HG02943 (cell line): ENCODE measurements at regions not wholly inside any gene's neighbourhood (a gene's known extent, or its start where the extent isn't known, plus 50 kb on each side); places are given as distances from the start of the nearest gene placed in this dataset.
"Not testable (repeated sequence)": the region's sequence is repeated elsewhere in the genome, so short reads cannot be mapped to it uniquely, and the experiment has no call there.

Experiments
- ATAC-seq: cut with Tn5 transposase; IDR thresholded peaks from one replicate; pipeline ENCODE4 v1.9.1; 2021; ENCODE audit warnings: mild to moderate bottlenecking, low read depth, moderate library complexity; ENCODE audit not compliant: unreplicated experiment

- not testable (repeated sequence) for ATAC-seq
These were observed 133.1 kb downstream of the CENPC start for GRCh38 chr4:67412153-67412712.

- no peak for ATAC-seq
These were observed 142.0 kb downstream of the CENPC start for GRCh38 chr4:67403342-67403741.

- no peak for ATAC-seq
These were observed 143.4 kb downstream of the CENPC start for GRCh38 chr4:67401902-67402301.

DNA sequence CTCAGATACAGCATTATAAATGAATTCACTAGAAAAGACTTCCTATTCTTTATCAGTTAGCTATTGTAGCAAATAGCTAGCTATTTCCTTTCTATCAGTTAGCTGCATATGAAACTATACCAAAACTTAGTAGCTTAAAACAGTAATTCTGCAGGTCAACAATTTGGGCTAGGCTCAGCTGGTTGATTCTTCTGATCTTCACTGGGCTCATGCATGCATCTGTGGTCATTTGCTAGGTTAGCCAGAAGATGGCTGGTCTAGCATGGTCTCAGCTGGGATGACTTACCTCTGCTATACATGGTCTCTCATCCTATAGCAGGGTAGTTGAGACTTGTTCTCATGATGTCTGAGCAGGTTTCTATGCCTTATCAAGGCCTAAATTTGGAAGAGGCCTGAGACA lies 147.4 kb downstream of the CENPC start:
- no peak for ATAC-seq

DNA sequence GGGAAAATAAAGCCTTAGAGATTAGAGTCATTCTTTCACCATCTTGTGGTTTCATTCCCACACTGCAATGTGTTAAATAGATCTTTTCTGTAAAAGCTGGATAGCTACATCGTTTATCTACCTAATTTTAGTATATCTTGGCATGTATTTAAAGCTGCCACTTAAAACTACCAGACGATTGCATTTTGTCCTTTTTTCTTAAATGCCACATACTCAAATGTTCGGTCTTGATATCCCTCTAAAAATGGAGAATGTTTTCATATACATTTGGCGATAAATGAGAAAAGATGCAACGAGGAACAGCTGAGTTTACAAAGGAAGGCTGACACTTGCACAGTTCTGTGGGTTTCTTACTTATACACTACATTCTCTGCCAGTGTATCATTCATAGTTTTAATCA lies 148.3 kb downstream of the CENPC start:
- no peak for ATAC-seq

GRCh38 chr4:67396008-67396407 lies 149.3 kb downstream of the CENPC start:
- ATAC-seq = no peak

DNA sequence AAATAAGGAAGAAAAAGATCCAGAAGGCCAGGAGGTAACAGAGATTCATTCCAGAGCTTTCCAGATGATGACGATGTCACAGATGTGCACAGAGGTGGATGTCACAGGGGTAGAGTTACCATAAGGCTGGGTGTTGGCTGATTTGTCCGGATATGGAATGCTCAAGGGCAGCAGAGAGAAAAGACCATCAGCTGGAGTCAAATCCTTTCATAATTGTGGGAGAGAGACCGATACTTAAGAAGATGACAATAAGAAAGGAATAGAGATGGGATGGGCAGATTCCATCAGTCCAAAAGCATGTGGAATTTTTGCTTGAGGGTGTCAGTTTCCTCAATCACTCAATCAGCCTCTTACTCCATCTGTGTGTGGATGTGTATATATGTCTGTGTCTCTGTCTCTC lies 150.4 kb downstream of the CENPC start:
- no peak for ATAC-seq

DNA sequence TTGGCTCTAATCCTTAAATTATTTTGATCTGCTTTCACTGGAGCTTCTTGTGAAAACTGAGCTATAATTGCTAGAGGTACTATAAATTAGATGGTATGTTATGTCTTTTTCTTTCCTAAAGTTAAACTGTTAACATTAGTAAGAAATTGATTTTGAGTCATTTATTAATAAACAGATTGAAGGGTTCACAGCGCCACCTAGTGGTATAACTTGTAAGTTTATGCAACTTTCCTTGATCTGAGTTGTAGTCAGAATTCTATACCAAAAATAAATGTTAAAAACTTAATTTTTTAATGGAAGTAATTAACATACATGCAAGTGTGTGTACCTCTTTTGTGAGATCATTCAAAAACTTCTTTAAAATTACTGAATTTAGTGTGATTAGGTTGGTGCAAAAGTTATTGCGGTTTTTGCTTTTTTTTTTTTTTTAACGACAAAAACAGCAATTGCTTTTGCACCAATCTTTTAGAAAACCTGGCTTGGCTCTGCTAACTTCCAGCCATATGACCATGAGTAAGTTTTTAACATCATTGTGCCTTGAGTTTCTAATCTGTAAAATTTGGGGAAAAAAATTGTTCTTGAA lies 151.5 kb downstream of the CENPC start:
- no peak for ATAC-seq

- ATAC-seq = no peak
These were observed 152.3 kb downstream of the CENPC start for GRCh38 chr4:67393007-67393406.

GRCh38 chr4:67381406-67381804 lies 163.9 kb downstream of the CENPC start:
- not testable (repeated sequence) for ATAC-seq

- ATAC-seq = not testable (repeated sequence)
These were observed 164.4 kb downstream of the CENPC start for GRCh38 chr4:67380702-67381405.

DNA sequence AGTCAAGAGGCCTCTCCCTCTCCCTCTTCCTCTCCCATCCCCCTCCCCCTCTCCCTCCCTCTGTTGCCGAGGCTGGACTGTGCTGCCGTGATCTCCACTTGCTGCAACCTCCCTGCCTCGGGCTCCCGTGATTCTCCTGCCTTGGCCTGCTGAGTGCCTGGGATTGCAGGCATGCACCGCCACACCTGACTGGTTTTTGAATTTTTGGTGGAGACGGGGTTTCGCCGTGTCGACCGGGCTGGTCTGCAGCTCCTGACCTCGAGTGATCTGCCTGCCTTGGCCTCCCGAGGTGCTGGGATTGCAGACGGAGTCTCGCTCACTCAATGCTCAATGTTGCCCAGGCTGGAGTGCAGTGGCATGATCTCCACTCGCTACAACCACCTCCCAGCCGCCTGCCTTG lies 165.1 kb downstream of the CENPC start:
- no peak for ATAC-seq

- no peak for ATAC-seq
These were observed 170.0 kb downstream of the CENPC start for GRCh38 chr4:67375291-67375690.

DNA sequence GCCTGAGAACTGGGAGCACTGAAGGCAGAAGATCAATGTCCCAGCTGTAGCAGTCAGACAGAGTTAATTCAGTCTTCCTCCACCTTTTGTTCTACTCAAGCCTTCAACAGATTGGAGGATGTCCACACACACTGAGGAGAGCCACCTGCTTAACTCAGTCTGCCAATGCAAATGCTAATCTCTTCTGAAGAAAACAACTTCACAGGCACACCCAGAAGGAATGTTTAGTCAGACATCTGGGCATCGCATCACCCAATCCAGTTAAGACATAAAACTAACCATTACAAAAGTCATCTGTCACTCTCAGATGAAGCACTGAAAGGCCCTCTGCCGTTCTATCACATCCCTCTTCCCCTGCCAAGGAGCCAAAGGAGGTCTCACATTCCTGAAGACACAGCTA lies 173.7 kb downstream of the CENPC start:
- ATAC-seq = no peak

GRCh38 chr4:67366311-67366861 lies 178.9 kb downstream of the CENPC start:
- ATAC-seq = no peak

DNA sequence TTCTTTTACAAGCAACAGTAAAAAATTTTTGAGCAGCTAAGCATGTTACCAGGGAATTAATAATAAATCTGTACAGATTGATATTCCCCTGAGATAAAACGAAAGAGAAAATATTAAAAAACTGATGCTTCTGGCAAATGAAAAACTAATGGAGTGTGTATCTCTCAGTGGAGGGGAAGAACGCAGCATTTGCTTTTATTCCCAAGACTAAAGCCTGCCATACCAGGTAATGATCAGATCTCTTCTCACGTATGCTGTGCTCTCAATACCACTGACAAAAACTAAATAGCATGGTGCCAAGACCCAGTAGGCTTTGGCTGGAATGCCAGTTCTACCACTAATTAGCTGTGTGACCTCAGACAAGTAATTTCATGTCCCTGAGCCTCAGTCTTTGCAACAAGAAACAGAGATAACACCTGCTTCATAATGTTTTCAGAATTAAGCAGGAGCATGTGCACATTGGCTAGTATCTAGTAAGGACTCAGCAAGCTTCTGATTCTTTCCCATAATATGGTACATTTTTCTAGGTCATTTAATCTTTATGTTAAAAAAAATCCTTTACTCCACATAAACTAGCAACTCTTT lies 179.6 kb downstream of the CENPC start:
- ATAC-seq = no peak

DNA sequence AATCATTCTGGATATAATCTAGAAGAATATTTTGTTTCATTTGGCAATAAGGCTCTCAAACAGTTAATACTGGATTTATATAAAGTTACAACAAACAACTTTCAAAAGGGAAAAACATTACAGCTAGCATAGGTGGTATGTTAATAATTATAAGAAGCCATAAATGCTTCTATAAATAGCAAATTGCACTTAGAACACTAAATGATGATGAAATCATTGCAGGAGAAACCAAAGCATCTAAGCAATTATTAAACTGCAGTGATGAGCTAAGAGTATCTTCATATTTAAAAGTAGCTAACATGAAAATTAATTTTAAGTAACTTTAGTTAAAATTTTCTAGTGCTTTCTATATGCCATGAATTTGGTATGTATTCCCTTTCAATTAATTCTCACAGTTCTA lies 189.5 kb downstream of the CENPC start:
- ATAC-seq = no peak

GRCh38 chr4:67346654-67347053 lies 198.6 kb downstream of the CENPC start:
- ATAC-seq = no peak

- ATAC-seq = no peak
These were observed 200.5 kb downstream of the CENPC start for GRCh38 chr4:67344594-67345380.

DNA sequence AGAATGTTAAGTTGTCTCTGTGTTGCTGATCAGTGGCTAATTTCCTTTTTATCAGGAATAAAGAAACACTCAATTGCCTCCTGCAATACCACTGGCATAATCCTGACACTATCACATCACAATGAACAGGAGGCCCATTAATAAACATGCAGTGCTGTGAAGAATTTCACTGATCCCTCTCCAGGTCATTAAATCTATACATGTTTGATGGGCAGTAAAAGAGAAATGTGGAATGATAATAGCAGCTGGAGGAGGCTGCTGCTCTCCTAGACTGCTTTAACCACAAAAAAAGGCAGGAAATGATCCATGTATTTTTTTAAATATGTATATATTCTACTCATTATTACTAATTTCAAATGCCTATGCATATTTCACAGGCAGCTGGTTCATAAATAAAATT lies 202.1 kb downstream of the CENPC start:
- no peak for ATAC-seq

DNA sequence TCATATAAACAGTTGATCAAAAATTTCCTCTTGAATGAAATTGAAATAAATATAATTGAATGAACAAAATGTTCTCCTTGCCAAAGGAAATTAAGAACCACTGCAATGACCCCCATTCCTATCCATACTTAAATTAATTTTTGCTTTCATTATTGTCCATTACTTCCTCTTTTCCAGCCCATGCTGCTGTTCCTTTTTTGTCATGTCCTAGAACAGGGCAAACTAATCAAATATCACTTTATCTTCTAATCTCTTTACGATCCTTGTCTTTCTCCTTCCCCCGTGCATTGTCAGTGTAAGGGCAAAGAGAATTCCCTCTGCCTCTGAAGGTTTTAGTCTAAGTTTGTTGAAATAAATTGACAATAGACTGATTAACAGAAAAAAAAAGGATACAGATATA lies 203.0 kb downstream of the CENPC start:
- ATAC-seq = no peak
